NCI-H146 treated with DMSO at 0.1 percent for 48 hours (cell line): ENCODE measurements at regions not wholly inside any gene's neighbourhood (a gene's known extent, or its start where the extent isn't known, plus 50 kb on each side); places are given as distances from the start of the nearest gene placed in this dataset.
A peak's percentile ranks its signal among the peaks of the same experiment; 100 is the strongest.
"Not testable (repeated sequence)": the region's sequence is repeated elsewhere in the genome, so short reads cannot be mapped to it uniquely, and the experiment has no call there.

Source experiments
- DNase-seq: peaks from one replicate; lab custom pipeline; 2025; ENCODE audit not compliant: unreplicated experiment; lab: John Stamatoyannopoulos, UW

- DNase-seq, result no peak
These were observed 140.9 kb downstream of the PSAT1 start for GRCh38 chr9:78437806-78438205.

GRCh38 chr9:78438211-78438610 lies 141.3 kb downstream of the PSAT1 start:
- DNase-seq, result peak; percentile 5

- DNase-seq, result no peak
These were observed 141.9 kb downstream of the PSAT1 start for GRCh38 chr9:78438780-78439179.

GRCh38 chr9:78439190-78439865 lies 142.4 kb downstream of the PSAT1 start:
- DNase-seq, result peak; percentile 78

- no peak for DNase-seq
These were observed 143.2 kb downstream of the PSAT1 start for GRCh38 chr9:78439866-78440830.

- DNase-seq, result no peak
These were observed 144.5 kb downstream of the PSAT1 start for GRCh38 chr9:78441396-78441795.

- no peak for DNase-seq
These were observed 145.0 kb downstream of the PSAT1 start for GRCh38 chr9:78441822-78442431.

GRCh38 chr9:78442577-78442976 lies 145.7 kb downstream of the PSAT1 start:
- DNase-seq, result not testable (repeated sequence)

- DNase-seq, result no peak
These were observed 147.0 kb downstream of the PSAT1 start for GRCh38 chr9:78443946-78444345.

- no peak for DNase-seq
These were observed 152.2 kb downstream of the PSAT1 start for GRCh38 chr9:78448960-78449673.

- no peak for DNase-seq
These were observed 156.5 kb downstream of the PSAT1 start for GRCh38 chr9:78453450-78453849.

- no peak for DNase-seq
These were observed 165.7 kb downstream of the PSAT1 start for GRCh38 chr9:78462611-78463010.

GRCh38 chr9:78463750-78464149 lies 166.8 kb downstream of the PSAT1 start:
- DNase-seq, result no peak

GRCh38 chr9:78468231-78468630 lies 171.3 kb downstream of the PSAT1 start:
- no peak for DNase-seq

- no peak for DNase-seq
These were observed 172.2 kb downstream of the PSAT1 start for GRCh38 chr9:78468974-78469576.

- DNase-seq, result no peak
These were observed 173.3 kb downstream of the PSAT1 start for GRCh38 chr9:78470216-78470615.

- no peak for DNase-seq
These were observed 173.8 kb downstream of the PSAT1 start for GRCh38 chr9:78470741-78471140.

GRCh38 chr9:78472111-78472510 lies 175.2 kb downstream of the PSAT1 start:
- no peak for DNase-seq

GRCh38 chr9:78479441-78479840 lies 182.5 kb downstream of the PSAT1 start:
- no peak for DNase-seq

GRCh38 chr9:78486661-78487060 lies 189.7 kb downstream of the PSAT1 start:
- DNase-seq, result no peak

GRCh38 chr9:78490231-78490630 lies 193.3 kb downstream of the PSAT1 start:
- no peak for DNase-seq
